ENCODE measurements at regions not wholly inside any gene's neighbourhood (a gene's known extent, or its start where the extent isn't known, plus 50 kb on each side); places are given as distances from the start of the nearest gene placed in this dataset.

DNA sequence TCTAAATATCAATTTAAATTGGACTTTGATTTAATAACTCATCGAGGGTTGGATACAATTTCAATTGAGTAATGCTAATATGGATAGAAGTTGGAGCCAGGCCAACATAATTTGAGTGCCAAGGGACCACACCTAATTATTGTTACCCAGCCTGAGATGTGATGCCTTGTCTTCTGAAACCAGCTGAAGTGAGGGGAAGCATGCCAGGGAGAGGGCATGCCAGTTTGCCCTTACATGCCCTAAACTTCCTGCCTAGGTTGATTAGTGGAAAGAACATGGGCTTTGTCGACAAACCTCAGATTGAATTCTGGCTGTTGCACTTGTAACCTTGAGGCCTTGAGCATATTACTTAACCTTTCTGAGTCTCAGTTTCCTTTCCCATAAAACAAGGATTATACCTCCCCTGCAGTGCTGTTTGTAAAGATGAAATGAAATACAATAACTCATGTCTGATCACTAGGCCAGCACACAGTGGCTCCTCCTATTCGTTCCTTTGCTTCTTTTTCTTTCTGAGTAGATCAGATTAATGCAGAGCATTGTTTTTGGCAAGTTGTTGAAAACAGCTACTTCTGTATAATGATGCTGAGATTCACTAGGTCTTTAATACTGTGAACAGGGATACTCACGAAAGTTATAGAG, 412.8 kb downstream of the TLE4 start:
- no peak for FAIRE-seq
- 14% methylated on average over 4 of the region's 4 CpGs for WGBS (ENCODE audit: low lambda C conversion rate)
- no peak for DNase-seq (ENCODE audit: low spot score)
- Histone ChIP-seq H3K79me2 (ENCODE audit: insufficient read depth, low read length) (no peaks in the 10 kb centered on the region), H3K36me3 (replicated peaks in 1 of 2; ENCODE audit: control insufficient read depth in 1 of 2, insufficient read depth in 2 of 2, low read length in 2 of 2) (no peaks in the 10 kb centered on the region), H3K27me3 (ENCODE audit: control insufficient read depth in 1 of 2, insufficient read depth in 2 of 2, low read length in 2 of 2) (no peaks in the 10 kb centered on the region), H3K9ac (ENCODE audit: insufficient read depth, low read depth, low read length) (no peak overlapping the region), H3K9me3 (ENCODE audit: low read length) (peaks cover 8% of the 10 kb centered on the region; the same call in 1 of the 2 replicates), H3K4me3 (replicated peaks in 1 of 3; ENCODE audit: insufficient read depth in 1 of 3, low read depth in 2 of 3, low read length in 3 of 3) (no peak overlapping the region), H3K4me1 (ENCODE audit: insufficient read depth, low read length) (no peaks in the 10 kb centered on the region), H4K20me1 (ENCODE audit: insufficient read depth, low read length) (no peaks in the 10 kb centered on the region), H3K27ac (ENCODE audit: extremely low read length, insufficient read depth, low read length) (no peak overlapping the region), H3K4me2 (ENCODE audit: low read depth, low read length) (no peak overlapping the region), H2AFZ (ENCODE audit: low read length) (no peak overlapping the region)
- TF ChIP-seq ZNF451 (CRISPR knock-in tag; IDR thresholded peaks at IDR 0.05) (no peak), ZNF274 (CRISPR knock-in tag; IDR thresholded peaks at IDR 0.05) (no peak), BRCA1 (CRISPR knock-in tag; IDR thresholded peaks at IDR 0.05) (no peak), RFX3 (CRISPR knock-in tag; IDR thresholded peaks at IDR 0.05) (no peak), KAT8 (CRISPR knock-in tag; IDR thresholded peaks at IDR 0.05) (no peak), ZNF335 (CRISPR knock-in tag; IDR thresholded peaks at IDR 0.05) (no peak), ZNF589 (CRISPR knock-in tag; conservative IDR thresholded peaks at IDR 0.05) (no peak), ZNF772 (CRISPR knock-in tag; IDR thresholded peaks at IDR 0.05) (no peak), ZNF556 (CRISPR knock-in tag; IDR thresholded peaks at IDR 0.05; ENCODE audit: borderline replicate concordance) (no peak), TBL1XR1 (IDR thresholded peaks at IDR 0.05; ENCODE audit: borderline replicate concordance, low read length, partially characterized antibody) (no peak), ZNF225 (CRISPR knock-in tag; IDR thresholded peaks at IDR 0.05) (no peak), ARNTL (CRISPR knock-in tag; IDR thresholded peaks at IDR 0.05) (no peak), ZNF839 (CRISPR knock-in tag; IDR thresholded peaks at IDR 0.05; ENCODE audit: borderline replicate concordance) (no peak), CENPT (CRISPR knock-in tag; IDR thresholded peaks at IDR 0.05; ENCODE audit: low read depth) (no peak), ZNF607 (CRISPR knock-in tag; IDR thresholded peaks at IDR 0.05; ENCODE audit: borderline replicate concordance) (no peak), SAFB2 (CRISPR knock-in tag; IDR thresholded peaks at IDR 0.05; ENCODE audit: borderline replicate concordance, low read depth) (no peak), ZNF205 (CRISPR knock-in tag; IDR thresholded peaks at IDR 0.05) (no peak)
- TF ChIP-seq, protein P1, sequence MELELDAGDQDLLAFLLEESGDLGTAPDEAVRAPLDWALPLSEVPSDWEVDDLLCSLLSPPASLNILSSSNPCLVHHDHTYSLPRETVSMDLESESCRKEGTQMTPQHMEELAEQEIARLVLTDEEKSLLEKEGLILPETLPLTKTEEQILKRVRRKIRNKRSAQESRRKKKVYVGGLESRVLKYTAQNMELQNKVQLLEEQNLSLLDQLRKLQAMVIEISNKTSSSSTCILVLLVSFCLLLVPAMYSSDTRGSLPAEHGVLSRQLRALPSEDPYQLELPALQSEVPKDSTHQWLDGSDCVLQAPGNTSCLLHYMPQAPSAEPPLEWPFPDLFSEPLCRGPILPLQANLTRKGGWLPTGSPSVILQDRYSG (CRISPR knock-in tag; IDR thresholded peaks at IDR 0.05): no peak
- TF ChIP-seq, protein P2, sequence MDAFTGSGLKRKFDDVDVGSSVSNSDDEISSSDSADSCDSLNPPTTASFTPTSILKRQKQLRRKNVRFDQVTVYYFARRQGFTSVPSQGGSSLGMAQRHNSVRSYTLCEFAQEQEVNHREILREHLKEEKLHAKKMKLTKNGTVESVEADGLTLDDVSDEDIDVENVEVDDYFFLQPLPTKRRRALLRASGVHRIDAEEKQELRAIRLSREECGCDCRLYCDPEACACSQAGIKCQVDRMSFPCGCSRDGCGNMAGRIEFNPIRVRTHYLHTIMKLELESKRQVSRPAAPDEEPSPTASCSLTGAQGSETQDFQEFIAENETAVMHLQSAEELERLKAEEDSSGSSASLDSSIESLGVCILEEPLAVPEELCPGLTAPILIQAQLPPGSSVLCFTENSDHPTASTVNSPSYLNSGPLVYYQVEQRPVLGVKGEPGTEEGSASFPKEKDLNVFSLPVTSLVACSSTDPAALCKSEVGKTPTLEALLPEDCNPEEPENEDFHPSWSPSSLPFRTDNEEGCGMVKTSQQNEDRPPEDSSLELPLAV (CRISPR knock-in tag; conservative IDR thresholded peaks at IDR 0.05; ENCODE audit: low read depth): no peak
- TF ChIP-seq, protein P3, sequence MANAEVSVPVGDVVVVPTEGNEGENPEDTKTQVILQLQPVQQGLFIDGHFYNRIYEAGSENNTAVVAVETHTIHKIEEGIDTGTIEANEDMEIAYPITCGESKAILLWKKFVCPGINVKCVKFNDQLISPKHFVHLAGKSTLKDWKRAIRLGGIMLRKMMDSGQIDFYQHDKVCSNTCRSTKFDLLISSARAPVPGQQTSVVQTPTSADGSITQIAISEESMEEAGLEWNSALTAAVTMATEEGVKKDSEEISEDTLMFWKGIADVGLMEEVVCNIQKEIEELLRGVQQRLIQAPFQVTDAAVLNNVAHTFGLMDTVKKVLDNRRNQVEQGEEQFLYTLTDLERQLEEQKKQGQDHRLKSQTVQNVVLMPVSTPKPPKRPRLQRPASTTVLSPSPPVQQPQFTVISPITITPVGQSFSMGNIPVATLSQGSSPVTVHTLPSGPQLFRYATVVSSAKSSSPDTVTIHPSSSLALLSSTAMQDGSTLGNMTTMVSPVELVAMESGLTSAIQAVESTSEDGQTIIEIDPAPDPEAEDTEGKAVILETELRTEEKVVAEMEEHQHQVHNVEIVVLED (CRISPR knock-in tag; IDR thresholded peaks at IDR 0.05; ENCODE audit: borderline replicate concordance): no peak
- no TSS peak for BruUV-seq (replicated peaks)
- intact Hi-C loops (cut with micrococcal nuclease; ENCODE audit: unreplicated experiment): no loop called here
- in situ Hi-C loops (cut with HindIII; ENCODE audit: extremely low pct_ligation_motif_present, low pct_unique_long_range_greater_than_20kb): no loop called here
- CTCF ChIA-PET (ENCODE audit: low intra/inter-chr PET ratio, low total read pairs): no interaction called here
- ATAC-seq: no peak
- POLR2A ChIA-PET: no interaction called here
